ENCODE measurements at regions not wholly inside any gene's neighbourhood (a gene's known extent, or its start where the extent isn't known, plus 50 kb on each side); places are given as distances from the start of the nearest gene placed in this dataset.
"Not testable (repeated sequence)": the region's sequence is repeated elsewhere in the genome, so short reads cannot be mapped to it uniquely, and the experiment has no call there.

DNA sequence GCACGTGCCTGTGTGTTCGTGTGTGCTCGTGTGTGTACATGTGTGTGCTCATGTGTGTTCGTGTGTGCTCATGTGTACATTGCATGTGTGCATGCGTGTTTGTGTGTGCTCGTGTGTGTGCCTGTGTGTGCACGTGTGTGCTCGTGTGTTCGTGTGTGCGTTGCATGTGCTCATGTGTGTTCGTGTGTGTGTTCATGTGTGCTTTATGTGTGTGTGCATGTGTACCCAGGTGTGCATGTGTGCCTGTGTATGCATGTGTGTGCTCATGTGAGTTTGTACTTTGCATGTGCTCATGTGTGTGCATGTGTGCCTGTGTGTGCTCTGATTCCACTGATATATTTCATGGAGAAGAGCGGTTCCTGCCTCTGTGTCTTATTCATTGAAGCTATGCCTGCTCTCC is 265.5 kb downstream of the FOXL1 start:
- no peak for DNase-seq

DNA sequence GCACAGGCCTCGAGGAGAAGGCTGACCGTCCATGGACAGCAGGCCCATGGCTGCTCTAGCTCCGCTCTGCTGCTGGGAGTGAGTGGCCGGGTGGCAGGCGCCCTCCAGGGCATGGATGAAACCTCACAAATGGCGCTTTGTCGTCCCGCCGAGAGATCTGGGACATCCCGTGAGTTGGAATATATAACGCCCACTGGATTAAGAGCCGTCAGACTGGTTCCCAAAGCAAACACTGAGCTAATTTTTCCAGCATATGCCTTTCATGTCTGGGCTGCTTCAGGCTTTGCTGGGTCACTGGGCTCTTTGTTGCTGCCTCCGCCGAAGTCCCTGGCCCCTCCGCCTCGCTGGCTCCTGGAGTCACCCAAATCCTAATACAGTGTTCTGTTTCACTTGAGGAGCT is 266.3 kb downstream of the FOXL1 start:
- DNase-seq: peak; percentile 81

DNA sequence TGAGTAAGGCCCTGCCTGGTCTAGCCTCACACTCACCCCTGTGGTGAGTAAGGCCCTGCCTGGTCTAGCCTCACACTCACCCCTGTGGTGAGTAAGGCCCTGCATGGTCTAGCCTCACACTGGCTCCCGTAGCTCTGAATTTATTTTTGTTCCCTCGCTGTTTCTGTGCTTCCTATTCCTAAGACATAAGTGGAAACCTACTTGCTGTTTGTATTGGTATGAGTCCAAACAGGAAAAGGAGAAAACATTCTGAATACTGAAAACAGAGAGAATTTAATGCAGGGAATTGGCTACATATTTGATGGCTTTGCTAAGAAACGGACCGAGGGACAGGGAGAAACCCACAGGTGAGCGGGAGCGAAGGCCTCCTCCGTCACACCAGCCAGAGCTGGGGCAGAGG is 267.8 kb downstream of the FOXL1 start:
- no peak for DNase-seq

DNA sequence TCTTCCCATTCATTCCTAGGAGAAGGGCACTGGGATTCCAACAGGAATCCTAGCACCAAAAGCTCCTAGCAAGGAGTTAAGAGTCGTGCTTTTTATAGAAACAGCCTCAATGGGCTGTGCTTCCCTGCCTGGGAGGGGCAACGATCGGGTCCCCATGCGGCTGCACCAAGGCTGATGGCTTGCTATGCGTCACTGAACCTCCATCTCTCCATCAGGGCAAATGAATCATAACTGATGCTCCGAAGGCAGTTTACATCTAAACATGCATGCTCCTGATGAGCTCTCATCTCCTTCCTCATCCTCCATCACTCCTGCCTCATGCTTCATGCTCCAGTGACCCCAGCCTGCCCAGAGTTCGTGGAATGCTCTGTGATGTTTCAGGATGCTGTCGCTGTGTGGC is 270.5 kb downstream of the FOXL1 start:
- no peak for DNase-seq

DNA sequence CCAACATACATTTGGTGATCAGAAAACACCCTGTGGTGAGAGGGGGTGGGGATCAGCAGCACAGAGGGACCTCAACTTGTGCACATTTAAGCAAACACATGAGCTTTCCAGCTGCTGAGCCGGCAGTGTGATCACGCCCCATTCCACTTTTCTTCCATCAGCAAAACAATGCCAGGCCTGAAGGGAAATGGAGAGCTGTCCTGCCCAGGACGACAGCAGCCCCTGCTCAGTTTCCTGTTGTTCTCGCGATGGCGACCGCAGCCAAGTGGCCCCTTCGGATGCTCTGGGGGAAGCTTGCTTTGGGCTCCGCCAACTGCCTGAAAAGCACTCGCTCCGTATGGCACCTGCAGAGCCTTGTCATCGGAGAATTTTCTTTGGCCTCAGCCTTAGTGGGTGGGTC is 272.3 kb downstream of the FOXL1 start:
- DNase-seq: no peak

DNA sequence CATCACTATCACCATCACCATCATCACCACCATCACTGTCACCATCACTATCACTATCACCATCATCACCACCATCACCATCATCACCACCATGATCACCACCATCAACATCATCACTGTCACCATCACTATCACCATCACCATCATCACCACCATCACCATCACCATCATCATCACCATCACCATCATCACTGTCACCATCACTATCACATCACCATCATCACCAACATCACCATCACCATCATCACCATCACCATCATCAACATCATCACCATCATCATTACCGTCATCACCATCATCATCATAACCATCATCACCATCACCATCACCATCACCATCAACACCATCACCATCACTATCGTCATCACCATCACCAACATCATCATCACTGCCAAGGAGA is 273.8 kb downstream of the FOXL1 start:
- DNase-seq: no peak

DNA sequence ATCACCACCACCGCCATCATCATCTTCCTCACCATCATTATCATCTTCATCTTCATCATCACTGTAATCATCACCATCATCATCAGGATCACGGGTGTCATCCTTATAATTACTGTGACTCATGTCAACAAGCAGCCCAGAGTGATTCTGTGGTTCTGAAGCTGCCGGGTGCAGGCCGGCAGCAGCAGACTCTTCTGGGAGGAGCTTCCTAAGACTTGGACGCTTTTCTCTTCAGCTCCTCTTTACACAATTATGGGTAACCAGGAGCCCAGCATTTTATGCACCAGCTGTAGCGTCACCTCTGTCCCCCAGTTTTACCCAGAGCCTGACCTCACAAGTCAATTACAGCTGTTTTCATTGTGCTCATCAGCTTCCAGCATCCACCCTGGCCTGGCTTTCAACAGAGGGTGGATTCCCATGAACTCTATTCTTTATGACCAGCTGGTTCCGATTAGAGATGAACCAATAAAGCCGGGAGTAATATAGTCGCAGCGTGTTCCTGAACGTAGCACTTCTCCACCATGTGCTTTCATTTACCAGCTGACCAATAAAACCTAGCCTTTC is 275.8 kb downstream of the FOXL1 start:
- DNase-seq: peak; percentile 89

DNA sequence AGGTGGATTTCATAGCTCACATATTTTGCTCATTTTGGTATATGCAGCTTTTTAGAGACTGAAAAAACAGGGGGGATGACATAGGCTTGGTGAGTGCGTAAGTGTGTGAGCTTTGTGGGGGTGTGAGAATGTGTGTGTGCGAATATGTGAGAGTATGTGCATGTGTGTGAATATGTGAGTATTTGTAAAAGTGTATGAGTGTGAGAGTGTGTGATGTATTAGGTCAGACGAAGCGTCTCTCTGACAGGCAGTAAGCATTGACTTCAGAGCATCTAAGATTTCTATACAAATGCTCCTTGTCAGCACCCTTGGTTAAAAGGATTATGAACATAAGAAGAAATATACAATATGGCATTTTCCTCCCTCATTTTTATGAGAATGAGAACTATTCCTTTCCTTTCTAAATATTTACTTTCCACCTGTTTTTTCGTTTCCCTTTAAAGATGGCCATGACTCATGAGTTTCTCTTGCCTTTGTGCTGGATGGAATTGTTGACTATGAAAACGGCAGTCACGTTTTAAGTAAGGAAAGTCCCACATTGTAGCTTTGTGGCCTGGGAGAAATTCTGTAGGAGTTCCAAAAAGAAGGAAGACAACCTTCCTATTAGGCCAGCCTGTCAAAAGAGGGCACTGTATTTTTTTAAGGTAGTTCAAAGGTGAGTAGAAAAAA is 276.4 kb downstream of the FOXL1 start:
- no peak for DNase-seq

DNA sequence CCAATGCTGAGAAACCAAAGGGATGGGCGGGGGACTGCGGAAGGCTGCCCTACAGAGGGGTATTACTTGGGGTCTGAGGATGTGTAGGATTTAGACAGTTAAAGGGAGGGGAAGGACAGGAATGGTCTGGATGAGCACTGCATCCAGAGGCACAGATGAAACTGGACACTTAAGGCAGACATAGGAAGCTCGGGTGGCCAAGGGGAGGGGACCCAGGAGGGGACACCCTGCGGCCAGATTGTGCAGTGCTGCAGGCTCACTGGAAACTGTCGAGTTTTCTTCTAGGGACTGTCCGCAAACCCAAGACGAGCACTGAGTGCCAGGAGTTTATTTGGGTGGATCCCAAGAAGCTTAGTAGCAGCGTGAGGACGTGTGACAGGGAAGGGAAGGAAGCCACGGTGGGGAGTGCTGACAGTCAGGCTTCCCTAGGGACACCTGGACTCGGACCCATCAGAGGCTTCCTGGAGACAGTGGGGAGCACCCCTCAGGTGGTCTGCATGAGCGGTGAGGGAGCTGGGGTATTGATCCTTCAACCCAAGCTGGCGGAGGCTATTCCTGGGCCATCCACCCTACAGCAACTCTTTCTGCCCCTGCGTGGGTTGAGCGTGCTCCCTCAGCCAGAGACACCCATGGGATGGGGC is 278.7 kb downstream of the FOXL1 start:
- DNase-seq: no peak

DNA sequence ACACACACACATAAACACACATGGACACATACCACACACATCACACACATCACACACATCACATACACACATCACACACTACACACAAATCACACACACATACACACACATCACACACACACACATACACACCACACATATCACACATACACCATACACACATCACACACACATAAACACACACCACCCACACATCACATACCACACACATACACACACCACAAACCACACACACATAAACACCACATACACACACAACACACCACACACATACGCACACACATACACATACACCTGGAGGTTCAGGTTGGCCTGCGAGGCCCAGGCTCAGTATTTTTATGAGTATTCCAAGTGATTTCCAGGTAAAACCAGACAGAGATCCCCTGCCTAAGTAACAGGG is 279.5 kb downstream of the FOXL1 start:
- DNase-seq: no peak

DNA sequence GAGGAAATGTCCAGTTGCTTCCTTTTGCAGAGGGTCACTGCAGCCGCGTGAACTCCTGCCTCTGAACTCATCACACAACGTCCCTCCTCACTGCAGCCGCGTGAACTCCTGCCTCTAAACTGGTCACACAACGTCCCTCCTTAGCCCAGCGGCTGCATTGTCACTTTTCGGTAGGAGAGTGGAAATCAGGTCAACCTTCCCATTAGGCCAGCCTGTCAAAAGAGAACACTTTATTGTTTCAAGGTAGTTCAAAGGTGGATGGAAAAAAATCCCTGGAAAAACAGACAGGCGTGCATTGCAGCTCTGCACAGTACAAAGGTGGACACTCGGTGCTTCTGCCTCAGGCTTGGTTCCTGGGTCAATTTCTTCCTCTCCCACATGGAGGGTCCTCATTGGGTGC is 280.2 kb downstream of the FOXL1 start:
- DNase-seq: no peak

DNA sequence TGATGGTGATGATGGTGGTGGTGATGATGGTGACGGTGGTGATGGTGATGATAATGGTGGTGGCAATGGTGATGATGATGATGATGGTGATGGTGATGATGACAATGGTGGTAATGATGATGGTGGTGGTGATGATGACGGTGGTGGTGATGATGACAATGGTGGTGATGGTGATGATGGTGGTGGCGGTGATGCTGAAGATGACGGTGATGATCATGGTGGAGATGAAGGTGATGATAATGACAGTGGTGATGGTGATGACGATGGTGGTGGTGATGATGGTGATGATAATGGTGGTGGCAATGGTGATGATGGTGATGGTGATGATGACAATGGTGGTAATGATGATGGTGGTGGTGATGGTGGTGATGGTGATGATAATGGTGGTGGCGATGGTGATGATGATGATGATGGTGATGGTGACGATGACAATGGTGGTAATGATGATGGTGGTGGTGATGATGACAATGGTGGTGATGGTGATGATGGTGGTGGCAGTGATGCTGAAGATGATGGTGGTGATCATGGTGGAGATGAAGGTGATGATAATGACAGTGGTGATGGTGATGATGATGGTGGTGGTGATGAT is 283.0 kb downstream of the FOXL1 start:
- DNase-seq: not testable (repeated sequence)

DNA sequence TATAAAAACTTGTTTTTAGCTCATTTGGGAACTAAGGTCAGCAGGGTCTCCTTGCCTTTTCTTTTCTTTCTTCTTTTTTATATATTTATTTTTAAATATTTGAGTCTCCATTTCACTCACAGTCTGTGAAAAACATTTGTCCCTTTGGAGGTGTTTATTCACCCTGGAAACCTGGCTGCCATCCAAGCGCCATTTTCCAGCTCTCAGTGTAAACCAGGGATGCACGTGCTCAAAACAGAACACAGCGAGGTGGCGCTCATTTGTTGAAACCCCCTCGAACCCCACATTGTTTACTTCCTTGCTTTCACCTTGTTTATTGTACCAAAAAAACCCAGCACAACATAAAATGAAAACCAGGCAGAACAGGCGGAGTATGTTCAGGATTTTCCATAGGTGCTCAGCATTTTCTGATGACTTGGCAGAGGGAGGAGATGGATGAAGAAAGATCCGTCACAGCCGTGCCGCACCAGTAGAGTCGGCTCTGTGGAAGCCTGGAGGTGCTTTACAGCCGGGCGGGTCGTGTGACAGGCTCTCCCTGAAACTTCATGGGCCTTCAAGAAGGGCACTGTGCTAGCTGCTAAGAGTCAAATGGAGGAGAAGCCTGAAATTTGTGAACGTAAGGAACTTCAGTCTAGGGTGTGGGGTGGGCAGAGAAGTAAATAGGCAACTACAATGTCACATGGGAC is 284.4 kb downstream of the FOXL1 start:
- DNase-seq: peak; percentile 41

DNA sequence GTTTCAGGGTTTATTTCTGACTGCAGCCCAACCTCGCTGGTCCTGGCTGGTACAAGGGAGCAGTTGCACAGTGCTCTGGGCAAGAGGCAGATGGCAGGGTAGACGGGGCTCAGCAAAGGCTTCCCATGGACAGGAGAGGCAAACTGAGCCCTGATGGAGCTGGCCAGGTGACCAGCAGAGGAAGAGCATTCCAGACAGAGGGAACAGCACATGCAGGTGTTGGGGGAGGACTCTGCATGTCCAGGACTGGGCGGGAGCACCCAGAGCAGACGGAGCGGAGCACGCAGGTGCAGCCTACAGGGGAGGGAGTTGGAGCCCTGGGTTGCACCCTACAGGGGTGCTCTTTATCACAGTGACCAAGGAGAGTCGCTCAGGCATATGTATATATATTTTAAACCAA is 285.3 kb downstream of the FOXL1 start:
- no peak for DNase-seq

DNA sequence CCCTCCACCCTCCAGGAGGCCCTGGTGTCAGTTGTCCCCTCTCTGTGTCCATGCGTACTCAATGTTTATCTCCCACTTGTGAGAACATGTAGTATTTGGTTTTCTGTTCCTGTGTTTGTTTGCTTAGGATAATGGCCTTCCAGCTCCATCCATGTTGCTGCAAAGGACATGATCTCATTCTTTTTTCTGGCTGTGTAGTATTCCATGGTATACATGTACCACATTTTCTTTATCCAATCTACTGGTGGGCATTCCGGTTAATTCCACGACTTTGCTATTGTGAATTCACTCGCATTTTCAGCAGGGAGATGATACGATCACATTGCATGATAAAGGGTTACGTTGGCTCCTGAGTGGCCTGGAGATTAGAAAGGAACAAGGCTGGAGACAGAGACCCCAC is 286.2 kb downstream of the FOXL1 start:
- no peak for DNase-seq

DNA sequence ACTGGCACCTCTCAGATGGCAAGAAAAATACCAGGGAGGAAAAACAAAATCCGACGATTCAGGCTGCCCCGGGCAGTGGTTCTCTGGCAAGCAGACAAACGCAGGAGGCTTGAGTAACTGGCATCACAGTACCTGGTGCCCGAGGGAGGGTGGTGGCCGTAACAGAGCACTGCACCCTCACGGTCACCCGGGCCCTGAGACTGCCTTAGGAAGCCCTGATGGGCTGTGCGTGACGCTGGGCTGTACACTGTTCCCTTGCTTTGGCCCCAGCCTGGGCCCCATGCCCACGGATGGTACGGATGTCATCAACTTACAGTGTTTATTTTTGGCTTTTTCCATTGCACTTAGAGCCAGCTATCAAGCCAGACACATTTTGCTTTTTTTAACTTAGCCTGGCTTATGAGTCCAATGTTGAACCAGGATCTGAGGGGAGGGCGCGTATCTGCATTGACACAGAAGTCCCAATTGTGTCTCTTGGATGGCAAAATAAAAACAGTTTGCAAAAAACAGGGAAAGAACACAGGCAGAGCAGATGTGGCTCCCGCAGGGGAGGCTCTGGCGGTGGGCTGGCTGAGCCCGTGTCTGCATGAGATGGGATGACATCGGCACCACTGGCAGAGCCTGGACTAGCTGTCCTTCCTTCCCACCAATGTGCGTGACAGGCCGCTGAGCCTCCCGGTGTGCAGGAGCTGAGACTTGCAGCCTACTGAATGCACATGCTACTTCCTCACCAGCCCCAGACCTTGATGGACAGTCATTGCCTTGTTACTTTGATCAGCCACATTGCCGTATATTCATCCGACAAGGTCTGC is 287.7 kb downstream of the FOXL1 start:
- peak; percentile 65 for DNase-seq

DNA sequence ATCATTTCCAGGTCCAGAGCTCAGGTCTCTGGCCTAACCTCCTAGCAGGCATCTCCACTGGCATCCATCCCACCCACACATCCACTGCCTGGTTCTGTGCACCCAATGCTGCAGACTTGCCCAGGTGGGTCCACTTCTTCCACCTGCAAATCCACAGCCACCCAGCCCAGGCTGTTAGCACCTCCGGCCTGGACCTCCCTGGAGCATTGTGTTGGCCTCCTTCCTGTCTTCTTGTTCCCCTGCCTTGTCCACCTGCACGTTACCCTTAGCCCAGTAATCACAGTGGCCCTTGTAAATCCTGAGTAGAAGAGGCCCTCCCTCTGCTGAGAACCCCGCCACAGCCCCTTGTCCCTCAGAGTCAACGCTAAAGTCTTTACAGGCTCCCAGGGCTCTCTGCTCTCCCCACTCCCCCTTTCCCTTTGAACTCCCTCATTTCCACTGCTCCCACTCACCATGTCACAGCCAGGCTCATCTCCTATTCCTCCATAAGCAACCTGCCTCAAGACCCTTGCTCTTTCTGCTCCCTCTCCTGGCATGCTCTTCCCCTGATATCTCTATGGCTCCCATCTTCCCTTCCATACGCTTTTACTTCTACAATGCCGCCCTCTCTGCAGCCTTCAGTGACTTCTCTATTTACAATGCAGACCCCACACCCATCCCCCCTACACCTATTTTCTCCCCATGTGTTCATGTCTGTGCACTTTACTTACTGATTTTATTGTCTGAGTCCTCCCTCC is 288.8 kb downstream of the FOXL1 start:
- no peak for DNase-seq

DNA sequence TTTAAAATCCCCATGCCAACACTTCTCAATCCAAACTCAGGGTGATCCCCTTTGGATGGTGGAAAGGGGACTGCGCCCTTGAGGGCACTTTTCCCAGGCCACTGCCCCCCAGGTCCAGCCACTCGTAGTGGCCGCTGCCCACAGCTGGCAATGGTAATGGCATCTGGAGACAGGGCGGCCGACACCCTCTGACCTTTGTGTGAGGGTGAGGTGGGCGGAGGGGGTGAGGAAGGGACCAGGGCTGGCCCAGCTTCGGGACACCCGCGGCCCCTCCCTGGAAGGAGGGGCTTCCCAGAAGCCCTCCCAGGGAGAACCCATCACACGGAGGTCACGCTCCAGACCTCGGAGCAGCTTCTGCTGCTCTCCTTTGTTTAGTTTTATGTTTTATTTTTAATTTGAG is 289.7 kb downstream of the FOXL1 start:
- no peak for DNase-seq

DNA sequence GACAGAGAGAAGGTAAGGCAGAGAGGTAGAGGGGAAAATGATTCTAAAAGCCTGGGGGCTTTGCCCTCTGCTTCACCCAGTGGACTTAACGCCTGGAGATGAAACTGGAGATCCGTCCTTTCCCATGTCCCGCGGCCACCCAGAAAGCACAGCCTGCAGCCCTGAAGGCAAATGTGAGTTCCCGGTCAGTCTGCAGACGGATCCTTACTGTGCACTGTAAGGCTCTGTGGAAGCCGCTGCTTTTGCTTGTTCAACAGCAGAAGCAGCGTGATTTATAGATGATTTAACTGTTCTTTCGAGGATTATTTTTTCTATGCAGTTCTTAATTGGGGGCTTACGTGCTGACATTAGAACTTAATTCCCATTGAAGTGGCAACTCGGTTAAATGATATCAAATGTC is 290.4 kb downstream of the FOXL1 start:
- peak; percentile 61 for DNase-seq

DNA sequence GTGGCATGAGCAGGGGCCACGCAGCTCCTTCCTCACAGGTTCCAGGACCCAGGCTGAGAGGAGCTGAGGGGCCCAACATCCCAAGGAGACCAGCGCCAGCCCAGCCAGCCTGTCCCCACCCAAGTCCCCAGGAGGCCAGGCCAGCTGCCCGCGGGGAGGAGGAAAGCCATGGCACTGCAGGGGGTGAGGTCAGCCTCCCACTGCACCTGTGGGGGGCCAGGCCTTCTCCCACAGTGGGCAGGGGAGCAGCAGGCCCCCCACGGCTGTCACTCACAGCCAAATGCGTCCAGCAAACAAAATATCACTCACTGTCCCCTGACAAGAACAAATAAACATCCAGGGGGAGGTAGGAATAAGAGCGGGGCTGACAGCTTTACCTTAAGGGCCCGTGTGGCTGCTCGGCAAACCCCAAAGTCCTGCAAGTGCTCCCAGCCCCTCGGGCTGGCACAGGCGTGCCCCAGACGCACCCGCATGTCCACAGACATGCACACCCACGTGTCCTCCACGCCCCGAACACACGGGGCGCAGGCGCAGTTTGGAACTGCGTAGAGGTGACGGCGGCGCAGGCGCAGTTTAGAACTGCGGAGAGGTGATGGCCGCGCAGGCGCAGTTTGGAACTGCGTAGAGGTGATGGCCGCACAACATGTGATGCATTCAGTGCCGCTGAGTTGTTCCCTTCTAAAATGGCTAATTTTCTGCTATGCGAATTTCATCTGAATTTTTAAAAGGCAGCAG is 291.1 kb downstream of the FOXL1 start:
- no peak for DNase-seq

DNA sequence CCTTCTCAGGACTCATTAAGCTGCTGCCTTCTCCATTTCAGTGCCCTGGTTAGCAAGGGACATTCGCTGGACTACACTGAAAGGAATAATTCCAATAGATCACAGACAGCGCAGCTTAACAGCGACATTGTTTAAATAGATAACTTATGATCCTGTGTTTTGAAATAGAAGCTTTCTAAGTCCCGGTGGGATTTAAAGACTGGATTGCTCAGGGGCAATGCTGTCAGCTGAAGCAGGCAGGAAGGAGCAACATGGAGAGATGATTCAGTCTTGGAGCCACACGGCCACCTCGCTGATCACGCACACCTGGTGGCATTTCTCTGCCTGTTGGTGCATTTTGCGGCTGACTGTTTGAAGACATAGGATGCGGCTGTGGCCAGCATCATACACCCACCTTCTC is 292.0 kb downstream of the FOXL1 start:
- no peak for DNase-seq
